ENCODE measurements at regions not wholly inside any gene's neighbourhood (a gene's known extent, or its start where the extent isn't known, plus 50 kb on each side); places are given as distances from the start of the nearest gene placed in this dataset.

DNA sequence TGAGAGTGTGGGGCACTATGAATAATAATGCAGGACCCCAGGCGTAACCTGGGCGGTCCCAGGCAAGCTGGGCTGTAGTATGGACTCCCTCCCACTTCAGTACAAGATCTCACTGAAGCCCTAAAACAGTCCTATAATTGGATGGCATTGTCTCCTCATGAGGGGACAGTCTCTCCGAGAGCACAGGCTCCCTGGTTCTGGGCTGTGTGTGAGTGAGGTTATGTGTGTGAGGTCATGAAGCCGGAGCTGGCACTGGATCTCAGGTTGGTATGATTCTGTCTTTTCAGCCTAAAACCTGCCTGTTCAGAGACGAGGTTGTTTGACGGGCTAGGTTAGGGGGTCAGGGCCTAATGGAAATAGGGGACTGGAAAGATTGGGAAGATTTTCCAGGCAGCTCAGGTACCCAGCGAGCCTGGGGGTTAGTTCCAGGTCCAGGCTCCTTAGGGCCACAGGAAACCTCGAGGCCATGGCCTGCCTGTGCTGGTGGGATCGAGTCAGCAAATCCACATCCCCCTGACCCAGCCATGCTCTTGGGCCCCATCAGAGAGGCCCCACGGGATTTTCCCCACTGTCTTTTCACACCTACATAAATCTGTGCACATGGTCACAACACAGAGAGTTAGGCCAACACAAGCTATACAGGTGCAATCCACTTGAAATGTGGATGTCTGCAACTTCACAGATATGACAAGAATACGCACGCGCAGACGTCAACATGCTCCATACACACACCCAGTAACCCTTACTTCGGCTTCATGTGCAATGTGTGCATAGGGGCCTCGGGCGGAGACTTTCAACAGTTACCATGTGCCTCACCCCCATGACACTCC is 94.8 kb downstream of the INHBB start:
- no peak for DNase-seq (ENCODE audit: low spot score)

DNA sequence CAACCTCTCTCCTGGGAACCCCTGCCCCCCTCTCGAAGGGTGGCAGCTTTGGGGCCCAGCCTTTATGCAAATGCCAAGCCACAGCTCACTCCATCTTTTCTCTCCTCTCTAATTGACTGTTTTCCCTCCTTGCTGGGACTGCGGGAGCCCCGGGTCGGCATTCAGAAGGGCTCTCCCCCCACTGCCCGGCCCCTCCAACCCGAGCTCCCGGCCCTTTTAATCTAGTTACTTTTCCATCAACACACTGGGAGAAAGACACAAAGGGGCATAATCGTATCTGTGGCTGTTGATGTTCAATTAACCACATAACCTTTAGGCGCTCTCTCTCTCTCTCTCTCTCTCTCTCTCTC is 95.4 kb downstream of the INHBB start:
- DNase-seq (ENCODE audit: low spot score): no peak

DNA sequence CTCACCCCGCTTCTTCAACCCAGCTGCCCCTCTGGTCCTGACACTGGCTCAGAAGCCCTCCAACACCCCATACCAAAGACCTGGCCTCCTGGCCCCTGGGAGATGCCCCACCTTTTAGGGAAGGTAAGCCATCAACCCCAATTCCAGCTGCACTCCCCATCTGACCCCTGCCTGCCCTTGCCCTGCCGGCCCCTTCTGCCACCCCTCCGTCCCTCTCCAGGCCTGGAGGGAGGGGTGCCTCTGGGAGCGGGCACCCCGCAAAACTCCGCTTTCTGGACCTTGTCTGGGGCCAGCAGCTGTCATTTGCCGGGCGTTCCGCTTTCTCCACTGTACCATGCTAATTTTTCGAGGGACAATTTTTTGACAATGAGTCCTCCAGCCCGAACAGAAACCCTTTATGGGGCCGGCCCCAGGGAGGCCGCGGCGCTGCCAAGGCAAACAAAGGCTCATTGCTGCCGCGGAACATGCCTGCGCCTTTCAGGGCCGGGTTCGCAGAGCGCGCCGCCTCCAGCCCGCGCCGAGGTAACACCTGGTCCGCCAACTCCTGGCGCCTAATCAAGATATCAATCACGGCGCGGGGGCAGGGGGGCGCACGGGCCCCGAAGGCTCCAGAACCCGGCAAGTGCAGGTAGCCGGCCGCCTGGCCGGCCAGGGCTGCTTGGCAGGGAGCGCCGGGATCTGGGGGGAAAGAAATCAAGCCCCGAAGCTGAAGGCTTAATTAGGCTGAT is 96.0 kb downstream of the INHBB start:
- peak; percentile 38 for DNase-seq (ENCODE audit: low spot score)

DNA sequence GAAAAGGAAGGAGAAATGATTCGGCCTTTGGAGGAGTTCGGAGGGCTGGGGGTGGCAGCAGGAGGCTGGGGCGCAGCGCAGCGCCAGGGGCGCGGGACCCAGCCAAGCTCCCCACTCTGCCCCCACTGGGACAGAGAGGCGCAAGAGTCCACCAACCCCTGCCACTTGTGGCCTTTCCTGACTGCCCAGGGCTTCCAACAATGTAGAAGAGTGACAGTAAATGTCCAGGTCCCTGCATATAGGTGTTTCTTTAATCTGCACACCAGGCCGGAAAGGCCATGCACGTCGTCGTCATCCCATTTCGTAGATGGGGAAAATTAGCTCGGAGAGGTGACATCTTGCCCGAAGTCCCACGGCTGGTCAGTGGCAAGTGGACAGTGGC is 96.6 kb downstream of the INHBB start:
- DNase-seq (ENCODE audit: low spot score): no peak

DNA sequence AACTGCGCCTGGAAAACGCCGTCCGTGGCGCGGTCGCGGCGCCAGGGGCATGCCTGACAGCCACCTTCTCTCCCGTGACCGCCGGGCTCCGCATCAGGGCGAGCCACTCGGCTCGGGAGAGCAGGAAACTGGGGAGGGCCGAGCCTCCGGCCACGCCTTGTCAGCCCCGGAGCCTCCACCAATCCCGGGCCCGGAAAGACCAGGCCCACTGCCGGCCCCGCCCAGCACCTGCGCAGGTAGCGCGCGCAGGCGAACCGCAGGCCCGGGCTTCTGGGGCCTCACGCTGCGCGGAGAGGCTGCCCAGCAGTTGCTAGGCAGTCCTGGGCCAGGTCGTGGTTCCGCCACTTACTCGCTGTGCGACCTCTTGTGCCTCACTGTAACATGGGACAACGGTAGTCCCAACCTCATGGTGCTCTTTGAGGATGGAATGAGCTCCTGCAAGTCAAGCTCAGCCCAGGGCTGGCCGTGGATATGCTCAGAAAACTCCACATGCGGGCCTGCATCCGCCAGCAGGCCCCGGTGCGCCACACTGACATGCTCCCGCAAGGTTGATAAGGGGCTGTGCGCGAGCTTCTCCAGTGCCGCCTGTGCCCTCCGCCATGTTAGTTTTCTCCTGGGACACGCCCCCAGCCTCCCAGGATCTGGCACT is 97.1 kb downstream of the INHBB start:
- peak; percentile 83 for DNase-seq (ENCODE audit: low spot score)

DNA sequence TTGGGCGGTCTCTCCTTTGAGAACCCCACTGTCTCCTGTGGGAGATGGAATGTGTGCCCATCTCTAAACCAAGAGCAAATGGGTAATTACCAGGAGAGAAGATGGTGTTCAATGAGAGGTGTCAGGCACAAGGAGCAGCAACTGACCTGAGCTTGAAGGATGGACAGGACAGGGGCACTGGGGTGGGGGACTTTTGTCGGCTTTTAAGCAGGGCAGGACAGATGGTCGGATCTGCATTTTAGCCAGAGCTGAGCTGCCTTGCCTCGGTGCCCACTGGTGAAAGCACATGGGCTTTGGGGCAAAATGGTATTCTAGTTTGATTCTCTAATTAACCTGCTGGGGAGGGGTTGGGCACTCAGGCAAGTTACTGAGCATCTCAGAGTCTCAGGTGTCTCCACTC is 98.0 kb downstream of the INHBB start:
- no peak for DNase-seq (ENCODE audit: low spot score)

DNA sequence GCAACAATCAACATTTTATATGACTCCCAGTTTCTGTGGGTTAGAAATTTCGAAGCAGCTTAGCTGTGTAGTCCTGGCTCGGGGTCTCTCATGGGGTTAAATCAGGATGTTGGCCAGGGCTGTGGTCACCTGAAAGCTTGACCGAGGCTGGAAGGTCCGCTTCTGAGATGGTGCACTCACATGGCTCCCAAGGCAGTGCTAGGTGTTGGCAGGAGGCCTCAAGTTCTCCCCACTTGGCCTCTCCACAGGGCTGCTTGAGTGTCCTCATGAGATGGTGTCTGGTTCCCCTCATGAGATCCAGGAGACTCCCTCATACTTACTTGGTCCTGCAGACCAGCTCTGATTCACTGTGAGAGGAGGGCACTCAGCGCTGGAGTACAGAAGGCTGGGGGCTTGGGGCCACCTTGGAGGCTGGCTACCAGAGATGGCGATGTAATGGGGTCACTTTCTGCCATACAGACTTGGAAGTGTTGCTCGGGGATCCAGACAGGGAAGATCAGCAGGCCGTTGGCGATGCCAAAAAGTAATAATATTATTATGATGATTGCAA is 98.8 kb downstream of the INHBB start:
- DNase-seq (ENCODE audit: low spot score): no peak

DNA sequence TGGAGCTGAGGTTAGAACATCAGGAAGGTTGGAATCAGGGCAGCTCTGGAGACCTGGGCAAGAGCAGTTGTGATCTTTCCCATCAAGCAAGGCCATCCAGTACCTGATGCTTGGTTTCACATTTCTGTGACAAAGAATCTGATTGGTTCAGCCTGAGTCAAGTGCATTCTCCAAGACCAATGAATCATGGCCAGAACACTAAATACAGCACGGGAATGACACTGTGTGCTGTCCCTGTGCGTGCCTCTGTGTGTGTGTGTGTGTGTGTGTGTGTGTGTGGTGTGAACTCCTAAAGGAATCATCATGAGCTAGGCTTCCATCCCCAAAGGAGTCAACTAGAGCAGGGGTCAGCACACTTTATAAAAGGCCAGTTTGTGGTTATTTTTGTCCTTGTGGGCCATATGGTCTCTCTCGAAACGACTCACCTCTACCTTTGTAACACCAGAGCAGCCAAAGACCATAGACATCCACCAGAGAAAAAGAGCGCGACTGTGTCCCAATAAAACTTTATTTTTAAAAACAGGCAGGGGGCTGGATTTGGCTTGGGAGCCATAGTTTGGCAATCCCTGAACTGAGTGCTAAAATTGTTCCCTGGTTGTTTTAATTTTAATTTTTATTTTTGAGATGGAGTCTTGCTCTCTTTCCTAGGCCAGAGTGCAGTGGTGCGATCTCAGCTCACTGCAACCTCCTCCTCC is 99.7 kb downstream of the INHBB start:
- DNase-seq (ENCODE audit: low spot score): no peak

DNA sequence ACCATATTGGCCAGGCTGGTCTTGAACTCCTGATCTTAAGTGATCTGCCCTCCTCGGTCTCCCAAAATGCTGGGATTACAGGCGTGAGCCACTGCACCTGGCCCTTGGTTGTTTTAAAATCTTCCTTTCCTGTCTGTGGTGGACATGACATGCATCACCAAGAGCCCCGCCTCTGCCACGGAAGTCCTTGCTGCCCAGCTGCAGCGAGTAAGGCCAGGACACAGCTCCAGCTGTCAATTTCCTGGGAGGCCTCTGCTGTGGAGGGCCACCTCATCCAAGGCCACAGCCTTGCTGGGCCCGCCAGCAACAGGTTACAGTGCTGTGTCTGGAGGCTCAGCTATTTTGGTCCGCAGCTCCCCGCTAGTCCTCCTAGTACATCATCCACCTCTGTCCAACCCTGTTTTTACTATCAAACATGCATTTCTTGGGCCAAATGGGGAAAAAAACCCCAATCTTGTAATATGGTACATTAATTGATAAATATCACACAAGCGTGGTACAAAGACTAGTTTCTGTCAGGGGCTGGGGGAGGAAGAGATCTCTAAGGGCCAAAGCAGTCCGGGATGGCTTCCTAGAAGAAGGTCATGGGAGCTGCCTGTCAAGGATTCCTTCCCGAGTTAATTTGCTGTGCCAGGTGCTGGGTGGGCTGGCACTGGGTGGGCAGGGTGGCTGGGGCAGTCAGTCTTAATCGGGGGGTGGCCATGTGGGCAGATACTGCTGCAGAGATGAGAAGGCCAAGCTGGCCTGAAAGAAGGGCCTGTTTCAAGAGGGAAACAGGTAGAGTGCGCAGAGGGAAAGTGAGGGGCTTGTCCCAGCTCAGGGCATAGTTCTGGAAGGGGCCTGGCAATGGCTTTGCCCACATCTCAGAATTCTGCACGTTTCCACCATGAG is 100.5 kb downstream of the INHBB start:
- DNase-seq (ENCODE audit: low spot score): no peak

DNA sequence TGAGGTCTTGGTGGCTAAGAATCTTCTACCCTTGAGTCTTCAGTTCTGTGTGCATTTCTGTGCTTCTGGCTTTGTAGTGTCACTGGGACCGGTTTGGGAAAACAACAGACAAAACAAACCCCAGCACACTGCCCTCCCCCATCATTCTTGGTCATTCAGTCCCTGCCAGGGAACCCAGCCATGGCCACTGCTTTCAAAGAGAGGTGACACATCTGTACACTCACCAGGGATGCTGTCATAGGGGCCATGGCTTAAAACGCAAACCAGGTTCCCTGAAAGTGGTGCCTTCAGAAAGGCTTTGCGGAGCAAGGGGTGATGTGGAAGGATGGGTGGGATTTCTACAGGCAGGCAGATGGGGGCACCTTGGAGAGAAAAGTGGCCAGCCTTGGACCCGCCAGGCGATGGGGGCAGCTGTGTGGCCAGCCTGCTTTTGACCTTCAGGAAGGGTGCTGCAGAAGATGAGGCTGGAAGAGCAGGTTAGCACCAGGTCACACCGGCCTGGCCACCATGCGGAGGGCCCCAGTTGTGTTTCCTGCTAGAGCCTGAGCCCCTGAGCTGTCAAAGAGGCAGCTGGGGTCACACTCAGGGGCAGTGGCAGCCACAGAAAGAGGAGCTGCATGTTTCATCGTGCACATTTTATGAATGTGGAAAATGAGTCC is 101.3 kb downstream of the INHBB start:
- no peak for DNase-seq (ENCODE audit: low spot score)

DNA sequence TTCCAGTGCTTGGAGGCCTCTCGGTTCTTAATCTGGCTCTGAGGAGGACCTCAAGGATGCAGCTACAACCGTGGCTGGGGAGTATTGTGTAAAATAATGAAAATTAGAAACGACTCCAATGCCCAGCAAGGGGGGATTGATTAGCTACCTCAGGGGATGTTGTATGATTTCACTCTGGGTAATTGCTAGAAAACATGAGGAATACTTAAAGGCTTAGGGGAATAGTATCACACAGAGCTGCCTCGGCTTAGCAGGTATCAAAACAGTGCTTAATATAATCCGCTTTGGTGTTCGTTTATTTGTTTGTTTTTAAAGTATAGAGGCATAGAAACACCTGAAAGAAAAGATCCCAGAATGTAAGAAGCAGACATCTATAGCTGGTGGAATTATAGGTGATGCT is 102.5 kb downstream of the INHBB start:
- no peak for DNase-seq (ENCODE audit: low spot score)

DNA sequence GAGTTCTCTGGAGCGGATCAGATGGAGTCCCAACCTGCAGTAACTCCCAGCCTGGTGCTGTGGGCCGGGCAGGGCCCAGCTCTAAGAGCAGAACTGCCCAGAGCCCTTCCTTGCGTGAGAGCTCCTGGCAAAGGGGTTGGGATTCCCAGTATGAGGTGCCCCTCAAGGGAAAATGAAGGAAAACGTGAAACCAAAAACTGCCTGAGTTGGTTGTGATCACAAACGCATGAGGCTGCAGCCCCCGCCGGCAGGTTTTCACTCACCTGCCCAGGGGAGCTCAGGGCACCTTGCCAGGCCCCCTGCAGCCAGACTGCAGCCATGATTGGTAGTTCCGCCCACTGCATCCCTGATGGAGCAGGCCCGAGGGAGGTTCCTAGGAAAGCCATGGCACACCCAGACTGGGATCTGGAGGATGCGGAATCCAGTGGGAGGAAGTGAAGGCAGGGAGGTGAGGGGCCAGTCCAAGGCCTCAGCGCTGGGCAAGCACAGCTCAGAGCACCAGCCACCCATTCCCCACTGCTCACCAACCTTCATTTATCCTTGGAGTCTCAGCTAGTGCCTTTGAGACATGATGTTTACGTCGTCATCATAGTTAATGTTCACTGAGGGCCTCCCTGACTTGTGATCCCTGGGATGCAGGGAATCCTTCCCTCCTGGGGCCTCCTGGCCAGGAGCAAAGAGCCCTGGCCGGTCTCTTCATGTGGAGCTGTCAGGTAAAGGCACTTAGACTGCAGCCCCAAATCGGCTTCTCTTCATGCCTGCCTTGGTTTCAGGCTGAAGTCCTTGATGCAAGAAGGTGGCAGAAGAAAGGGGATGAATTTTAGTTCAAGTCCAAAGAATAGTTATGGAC is 103.2 kb downstream of the INHBB start:
- no peak for DNase-seq (ENCODE audit: low spot score)

DNA sequence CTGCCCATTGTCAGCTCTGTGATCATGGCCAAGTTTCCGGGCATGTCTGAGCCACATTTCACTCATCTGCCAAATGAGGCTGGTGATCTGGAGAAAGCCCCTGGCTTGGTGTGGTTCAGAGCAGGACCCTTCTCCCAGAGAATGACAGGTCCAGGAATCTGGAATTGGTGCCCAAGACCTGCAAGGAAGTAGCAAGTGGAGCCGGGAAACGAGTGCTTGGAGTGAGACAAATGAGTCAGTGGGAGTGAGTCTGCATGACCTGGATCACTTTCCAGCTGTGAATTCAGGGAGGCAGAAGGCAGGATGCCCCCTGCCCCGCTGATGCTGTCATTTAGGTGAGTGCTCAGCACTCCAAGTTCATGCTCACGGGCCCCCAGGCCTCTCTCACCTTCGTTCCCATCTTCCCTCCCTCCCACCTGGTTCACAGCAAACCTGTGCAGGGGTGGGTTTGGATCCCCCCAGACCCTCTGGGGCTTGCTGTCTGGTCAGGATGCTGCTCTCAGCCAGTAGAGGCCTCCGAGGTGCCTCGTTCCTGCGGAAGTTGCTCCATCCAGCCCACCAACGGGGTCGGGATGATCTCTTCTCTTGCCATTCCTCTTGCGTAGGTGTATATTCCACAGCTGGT is 104.4 kb downstream of the INHBB start:
- no peak for DNase-seq (ENCODE audit: low spot score)

DNA sequence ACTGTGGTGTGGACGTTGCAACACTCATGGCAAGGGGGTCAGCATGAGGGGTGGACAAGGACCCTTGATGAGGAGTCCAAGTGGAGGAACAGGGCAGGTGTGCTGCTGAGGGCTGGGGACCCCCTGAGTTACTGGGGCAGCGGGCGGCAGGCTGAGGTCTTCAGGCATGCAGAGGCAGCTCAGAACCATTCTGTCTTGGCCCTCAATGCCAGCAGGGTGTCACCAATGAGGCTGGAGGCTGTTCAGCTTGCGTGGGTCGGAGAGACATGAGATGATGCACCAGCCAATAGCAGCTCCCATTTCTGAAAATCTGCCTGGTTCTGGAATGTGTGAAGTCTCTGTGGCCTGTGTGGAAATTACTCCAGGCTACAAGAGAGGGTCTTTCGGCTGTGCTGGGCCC is 105.4 kb downstream of the INHBB start:
- DNase-seq (ENCODE audit: low spot score): no peak

DNA sequence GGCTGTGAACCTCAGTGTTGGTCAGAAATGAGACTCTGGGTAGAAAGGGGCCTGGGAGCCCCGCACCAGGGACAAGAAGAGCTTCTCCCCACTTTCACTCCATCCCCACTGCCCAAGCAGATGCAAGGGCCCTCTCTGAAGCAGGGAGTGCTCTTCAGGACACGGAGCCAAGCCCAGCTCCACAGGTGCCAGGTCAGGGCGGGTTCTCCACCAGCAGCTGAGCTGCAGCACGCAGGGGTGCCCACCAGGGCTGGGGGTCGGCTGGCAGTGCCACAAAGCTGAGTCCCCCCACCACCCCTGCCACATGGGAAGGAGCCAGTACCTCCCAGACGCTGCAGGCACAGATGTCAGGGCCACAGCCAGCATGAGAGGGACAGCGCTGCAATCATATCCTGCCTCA is 106.2 kb downstream of the INHBB start:
- DNase-seq (ENCODE audit: low spot score): no peak

DNA sequence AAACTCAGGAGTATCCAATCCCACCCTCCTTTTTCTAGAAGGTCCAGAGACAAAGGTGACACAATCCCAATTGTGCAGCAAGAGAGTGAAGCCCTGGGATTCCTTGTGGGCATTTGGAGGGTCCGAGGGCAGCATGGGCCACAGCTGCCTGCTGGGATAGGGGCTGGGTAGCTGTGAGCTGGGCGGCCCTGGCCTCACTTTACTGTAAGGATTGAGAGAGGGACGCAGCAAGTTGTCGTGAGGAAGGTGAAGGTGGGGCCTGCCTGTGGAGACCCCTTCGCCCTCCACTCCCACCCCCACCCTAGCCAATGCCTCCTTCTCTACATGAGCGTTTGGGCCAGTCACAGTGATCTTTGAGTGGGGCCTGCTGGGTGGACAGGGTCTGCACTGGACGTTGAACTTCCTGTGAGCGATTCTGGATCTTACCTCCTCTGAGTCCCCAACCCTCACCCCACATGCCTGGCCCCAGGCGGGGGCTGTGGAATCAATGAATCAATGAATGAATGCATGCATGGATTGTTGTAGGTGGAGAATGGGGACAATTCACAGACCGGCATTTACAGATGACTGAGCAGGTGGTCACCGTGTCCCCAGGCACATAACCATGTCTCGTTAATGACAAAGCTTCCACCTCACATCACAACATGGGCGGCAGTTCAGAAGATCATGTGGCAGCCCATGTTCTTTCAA is 107.2 kb downstream of the INHBB start:
- DNase-seq (ENCODE audit: low spot score): no peak

DNA sequence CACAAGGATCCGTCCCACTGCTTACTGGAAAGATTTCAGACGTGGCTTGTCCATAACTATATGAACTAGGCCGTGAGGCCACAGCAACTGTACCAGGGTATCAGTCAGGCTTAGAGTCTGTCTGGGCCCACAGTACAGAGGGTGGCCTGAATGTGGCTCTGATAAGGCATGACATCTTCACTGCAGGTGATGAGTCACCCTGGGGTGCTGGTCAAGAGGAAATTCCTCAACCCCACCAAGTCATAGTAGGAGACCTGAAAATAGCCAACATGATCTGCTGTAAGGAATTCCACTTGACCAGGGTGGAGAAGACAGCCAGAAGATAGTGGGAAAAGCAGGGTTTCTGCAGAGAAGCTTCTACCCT is 107.7 kb downstream of the INHBB start:
- no peak for DNase-seq (ENCODE audit: low spot score)

DNA sequence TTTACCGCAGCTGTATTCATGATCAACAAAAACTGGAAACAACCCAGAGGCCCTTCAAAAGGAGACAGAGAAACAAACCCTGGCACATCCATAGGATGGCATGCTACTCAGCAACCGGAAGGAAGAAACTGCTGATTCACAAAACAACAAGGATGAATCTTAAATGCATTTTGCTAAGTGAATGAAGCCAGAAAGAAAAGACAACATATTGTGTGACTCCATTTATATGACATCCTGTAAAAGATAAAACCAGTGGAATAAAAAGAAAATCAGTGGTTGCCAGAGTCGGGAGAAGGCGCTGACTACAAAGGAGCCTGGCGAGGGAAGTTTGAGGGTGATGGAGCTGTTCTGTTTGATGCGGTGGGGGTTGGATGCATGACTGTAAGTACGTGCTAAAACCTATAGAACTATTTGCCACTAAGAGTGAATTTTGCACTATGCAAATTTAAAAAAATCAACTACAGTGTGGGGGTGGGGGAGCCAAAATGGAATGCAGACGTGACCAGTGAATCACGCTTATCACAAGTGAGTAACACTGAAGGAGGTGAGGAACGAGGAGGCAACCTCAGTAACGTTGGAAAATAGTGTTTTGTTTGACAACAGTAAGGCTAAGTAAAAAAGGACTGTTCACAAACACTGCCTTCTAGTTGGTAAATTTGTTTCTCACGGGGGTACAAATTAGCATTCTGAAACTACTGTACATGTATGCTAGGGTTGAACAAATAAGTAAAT is 108.9 kb downstream of the INHBB start:
- no peak for DNase-seq (ENCODE audit: low spot score)
